Caco-2 (cell line): ENCODE measurements at regions not wholly inside any gene's neighbourhood (a gene's known extent, or its start where the extent isn't known, plus 50 kb on each side); places are given as distances from the start of the nearest gene placed in this dataset.

ENCODE experiments used
- BruUV-seq: library from RNA; stranded (reverse); fragments of 400-500 nt; replicated peaks from 2 replicates; lab custom pipeline; 2021; lab: Mats Ljungman, UMichigan
- CTCF ChIA-PET: fragments of 300-600 bp; sonication (Branson Sonifier 250); formaldehyde crosslinking; loops from one replicate; lab custom pipeline; 2022; ENCODE audit warnings: antibody characterized with exemption; lab: Charles Lee
- POLR2A ChIA-PET: fragments of 300-600 bp; sonication (Branson Sonifier 250); formaldehyde crosslinking; loops from one replicate; lab custom pipeline; 2022; ENCODE audit warnings: antibody characterized with exemption; lab: Charles Lee
- DNase-seq, 2 experiments: peaks; one replicate each; pipeline versions ENCODE4 v3.0.0 to v3.0.0-alpha.2; 2020 to 2022
- H3K27me3 ChIP-seq: replicated peaks from 2 replicates; pipeline ENCODE4 v1.6.0; 2011; ENCODE audit warnings: low read length; ENCODE audit not compliant: control insufficient read depth, insufficient read depth
- H3K36me3 ChIP-seq: 2 replicates; pipeline ENCODE4 v1.5.1; 2011; ENCODE audit warnings: low read length; ENCODE audit not compliant: control insufficient read depth, insufficient read depth
- H3K4me1 ChIP-seq: fragments of 250-450 bp; sonication (Bioruptor Pico); 2 replicates; pipeline ENCODE4 v1.5.1; 2020; ENCODE audit warnings: mild to moderate bottlenecking
- H3K4me3 ChIP-seq: 2 replicates; pipeline ENCODE4 v1.5.1; 2011; ENCODE audit warnings: low read depth, mild to moderate bottlenecking, control low read depth, low read length
- H3K9me3 ChIP-seq: fragments of 250-450 bp; sonication (Bioruptor Pico); 2 replicates; pipeline ENCODE4 v1.5.1; 2020; ENCODE audit warnings: mild to moderate bottlenecking, moderate library complexity
- H3K27ac Mint-ChIP-seq: one replicate; pipeline ENCODE4 v1.8.0; 2022; ENCODE audit warnings: mixed read lengths; ENCODE audit not compliant: unreplicated experiment
- H3K27me3 Mint-ChIP-seq: one replicate; pipeline ENCODE4 v1.8.0; 2022; ENCODE audit warnings: mixed read lengths; ENCODE audit not compliant: insufficient read depth, unreplicated experiment
- H3K36me3 Mint-ChIP-seq: one replicate; pipeline ENCODE4 v1.8.0; 2022; ENCODE audit warnings: mild to moderate bottlenecking, mixed read lengths; ENCODE audit not compliant: insufficient read depth, unreplicated experiment
- H3K4me1 Mint-ChIP-seq: one replicate; pipeline ENCODE4 v1.8.0; 2022; ENCODE audit warnings: low read depth, mixed read lengths; ENCODE audit not compliant: unreplicated experiment
- H3K4me3 Mint-ChIP-seq: one replicate; pipeline ENCODE4 v1.8.0; 2022; ENCODE audit warnings: mild to moderate bottlenecking, moderate library complexity, mixed read lengths; ENCODE audit not compliant: unreplicated experiment
- H3K9me3 Mint-ChIP-seq: one replicate; pipeline ENCODE4 v1.8.0; 2022; ENCODE audit warnings: mixed read lengths; ENCODE audit not compliant: unreplicated experiment
- CTCF ChIP-seq, 2 experiments: fragments of 200-600 bp in 1 of 2; IDR thresholded peaks; 1 replicate in 1 of 2; 2 replicates in 1 of 2; pipeline versions ENCODE4 v1.5.1 to v1.8.0; 2011 to 2022; ENCODE audit warnings: antibody characterized with exemption in 1 of 2, control low read depth in 1 of 2, inconsistent platforms in 1 of 2, low read depth in 1 of 2, low read length in 1 of 2, mild to moderate bottlenecking in 1 of 2, moderate library complexity in 1 of 2; ENCODE audit not compliant: insufficient read depth in 1 of 2, severe bottlenecking in 1 of 2, unreplicated experiment in 1 of 2
- intact Hi-C: fragments of 100-400 bp; cut with micrococcal nuclease; formaldehyde crosslinking; loops from one replicate; pipeline ENCODE4 v1.10.0; 2022; ENCODE audit not compliant: unreplicated experiment

GRCh38 chr13:96899946-96900345 lies 94.3 kb downstream of the OXGR1 start:
- intact Hi-C loops, result no loop called here
- Mint-ChIP-seq H3K27me3 (peaks cover 15% of the 10 kb centered on the region), H3K36me3 (no peaks in the 10 kb centered on the region), H3K4me3 (no peak overlapping the region), H3K9me3 (peaks cover 5% of the 10 kb centered on the region), H3K27ac (no peak overlapping the region), H3K4me1 (no peaks in the 10 kb centered on the region)
- Histone ChIP-seq H3K4me3 (no peak overlapping the region), H3K27me3 (no peaks in the 10 kb centered on the region), H3K9me3 (no peaks in the 10 kb centered on the region), H3K36me3 (no peaks in the 10 kb centered on the region), H3K4me1 (no peaks in the 10 kb centered on the region)
- no peak for TF ChIP-seq CTCF (IDR thresholded peaks at IDR 0.05; ENCODE audit: insufficient read depth in 1 of 2, low read depth in 1 of 2, low read length in 1 of 2, severe bottlenecking in 1 of 2, unreplicated experiment in 1 of 2)
- no TSS peak for BruUV-seq
- CTCF ChIA-PET, result no interaction called here
- POLR2A ChIA-PET, result no interaction called here
- DNase-seq, result no peak

GRCh38 chr13:96898646-96899254 lies 95.5 kb downstream of the OXGR1 start:
- intact Hi-C loops, result no loop called here
- Histone ChIP-seq H3K4me3 (no peak overlapping the region), H3K4me1 (no peaks in the 10 kb centered on the region), H3K9me3 (no peaks in the 10 kb centered on the region), H3K36me3 (no peaks in the 10 kb centered on the region), H3K27me3 (no peaks in the 10 kb centered on the region)
- no peak for DNase-seq
- no peak for TF ChIP-seq CTCF (IDR thresholded peaks at IDR 0.05; ENCODE audit: insufficient read depth in 1 of 2, low read depth in 1 of 2, low read length in 1 of 2, severe bottlenecking in 1 of 2, unreplicated experiment in 1 of 2)
- H3K4me3 Mint-ChIP-seq, result no peak overlapping the region
- H3K36me3 Mint-ChIP-seq, result no peaks in the 10 kb centered on the region
- H3K9me3 Mint-ChIP-seq, result peaks cover 12% of the 10 kb centered on the region
- H3K27me3 Mint-ChIP-seq, result peaks cover 16% of the 10 kb centered on the region
- no peaks in the 10 kb centered on the region for H3K4me1 Mint-ChIP-seq
- ChIA-PET POLR2A (no interaction called here), CTCF (no interaction called here)
- no TSS peak for BruUV-seq
- no peak overlapping the region for H3K27ac Mint-ChIP-seq

- POLR2A ChIA-PET, result no interaction called here
- Histone ChIP-seq H3K27me3 (no peaks in the 10 kb centered on the region), H3K4me1 (no peaks in the 10 kb centered on the region), H3K9me3 (no peaks in the 10 kb centered on the region), H3K4me3 (no peak overlapping the region), H3K36me3 (no peaks in the 10 kb centered on the region)
- Mint-ChIP-seq H3K27me3 (peaks cover 13% of the 10 kb centered on the region), H3K9me3 (peaks cover 12% of the 10 kb centered on the region), H3K4me1 (no peaks in the 10 kb centered on the region), H3K4me3 (no peak overlapping the region), H3K27ac (no peak overlapping the region), H3K36me3 (no peaks in the 10 kb centered on the region)
- no peak for DNase-seq
- TF ChIP-seq CTCF (IDR thresholded peaks at IDR 0.05; ENCODE audit: insufficient read depth in 1 of 2, low read depth in 1 of 2, low read length in 1 of 2, severe bottlenecking in 1 of 2, unreplicated experiment in 1 of 2), result no peak
- intact Hi-C loops, result no loop called here
- CTCF ChIA-PET, result no interaction called here
- BruUV-seq, result no TSS peak
Measured at GRCh38 chr13:96898212-96898611, 96.1 kb downstream of the OXGR1 start.
